ENCODE measurements at regions not wholly inside any gene's neighbourhood (a gene's known extent, or its start where the extent isn't known, plus 50 kb on each side); places are given as distances from the start of the nearest gene placed in this dataset.
A peak's percentile ranks its signal among the peaks of the same experiment; 100 is the strongest.
"Not testable (repeated sequence)": the region's sequence is repeated elsewhere in the genome, so short reads cannot be mapped to it uniquely, and the experiment has no call there.

GRCh38 chr4:42281324-42282020 is 115.8 kb upstream of the SHISA3 start:
- ATAC-seq, result no peak
- intact Hi-C loops (cut with micrococcal nuclease), result loop anchor here (5.0 kb wide), 1 partner anchor 236 kb away; no protein-coding TSS in a partner anchor

GRCh38 chr4:42282081-42282901 is 115.0 kb upstream of the SHISA3 start:
- intact Hi-C loops (cut with micrococcal nuclease), result loop anchor here (5.0 kb wide), 1 partner anchor 235 kb away; no protein-coding TSS in a partner anchor
- DNase-seq (peak; percentile 42), ATAC-seq (peak; percentile 96)

More at GRCh38 chr4:42281324-42282020, 115.8 kb upstream of the SHISA3 start:
- no peak for DNase-seq

- intact Hi-C loops (cut with micrococcal nuclease), result loop anchor here (5.0 kb wide), 1 partner anchor 233 kb away; no protein-coding TSS in a partner anchor
- ATAC-seq, result no peak
- DNase-seq, result no peak
These were observed 113.3 kb upstream of the SHISA3 start for GRCh38 chr4:42284030-42284429.

GRCh38 chr4:42288876-42289275 is 108.4 kb upstream of the SHISA3 start:
- intact Hi-C loops (cut with micrococcal nuclease); ATAC-seq; DNase-seq: not testable (repeated sequence)

DNA sequence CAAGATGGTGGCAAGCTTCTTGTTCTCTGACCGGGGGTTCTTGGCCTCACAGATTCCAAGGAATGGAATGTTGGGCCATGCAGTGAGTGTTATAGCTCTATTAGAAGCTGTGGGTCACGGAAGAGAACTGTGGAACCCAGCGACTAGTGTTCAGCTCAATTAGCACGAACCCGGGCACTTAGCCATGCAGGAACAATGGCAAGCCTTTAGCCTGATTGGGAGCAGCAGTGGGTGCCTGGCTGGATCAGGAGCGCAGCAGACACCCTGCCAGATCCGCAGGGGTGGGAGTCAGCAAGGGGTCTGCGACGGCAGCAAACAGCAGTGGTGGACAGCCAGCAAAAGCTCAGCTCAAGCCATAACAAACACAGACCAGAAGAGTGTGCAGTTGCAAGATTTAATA is 105.1 kb upstream of the SHISA3 start:
- intact Hi-C loops (cut with micrococcal nuclease); ATAC-seq; DNase-seq: not testable (repeated sequence)

DNA sequence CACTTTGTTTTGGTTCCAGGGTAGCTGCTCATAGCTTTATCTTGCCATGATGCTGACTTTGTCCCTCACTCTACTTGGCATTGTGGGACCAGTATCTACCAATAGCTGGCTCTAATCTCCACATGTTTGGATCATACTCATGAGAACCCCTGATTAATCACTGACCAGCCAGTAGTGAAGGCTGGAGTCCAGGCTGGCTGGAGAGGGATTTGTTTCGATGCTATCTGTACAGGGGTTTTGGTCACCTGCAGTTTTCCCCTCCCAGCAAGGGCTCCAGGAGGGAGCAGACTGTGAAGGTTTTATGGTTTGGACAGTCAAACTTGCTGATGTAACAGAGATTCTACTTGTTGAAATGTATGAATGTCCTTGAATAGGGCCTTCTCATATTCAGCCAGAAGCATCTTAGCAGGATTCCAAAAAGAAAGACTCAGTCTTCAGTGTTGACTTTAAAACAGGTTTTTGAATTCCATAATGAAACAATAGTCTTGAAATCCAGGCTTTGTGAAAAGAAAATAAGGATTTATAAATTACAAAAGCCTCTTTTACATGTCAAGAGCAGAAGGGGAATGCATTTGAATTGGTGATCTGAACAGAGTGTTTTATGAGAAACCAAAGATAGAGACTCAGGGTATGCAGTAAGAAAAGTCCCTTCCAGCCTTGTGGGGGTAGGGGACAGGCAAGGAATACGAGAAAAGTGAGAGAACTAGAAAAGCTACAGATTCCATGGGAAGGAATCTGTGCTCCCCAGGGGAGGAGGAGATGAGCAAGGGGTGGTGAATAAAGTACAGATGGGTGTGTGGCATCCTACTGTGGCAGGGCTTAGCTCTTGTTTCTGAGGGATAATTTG is 103.1 kb upstream of the SHISA3 start:
- DNase-seq (no peak), ATAC-seq (no peak)
- intact Hi-C loops (cut with micrococcal nuclease), result no loop called here

GRCh38 chr4:42296196-42296595 is 101.1 kb upstream of the SHISA3 start:
- intact Hi-C loops (cut with micrococcal nuclease), result no loop called here
- no peak for ATAC-seq

DNA sequence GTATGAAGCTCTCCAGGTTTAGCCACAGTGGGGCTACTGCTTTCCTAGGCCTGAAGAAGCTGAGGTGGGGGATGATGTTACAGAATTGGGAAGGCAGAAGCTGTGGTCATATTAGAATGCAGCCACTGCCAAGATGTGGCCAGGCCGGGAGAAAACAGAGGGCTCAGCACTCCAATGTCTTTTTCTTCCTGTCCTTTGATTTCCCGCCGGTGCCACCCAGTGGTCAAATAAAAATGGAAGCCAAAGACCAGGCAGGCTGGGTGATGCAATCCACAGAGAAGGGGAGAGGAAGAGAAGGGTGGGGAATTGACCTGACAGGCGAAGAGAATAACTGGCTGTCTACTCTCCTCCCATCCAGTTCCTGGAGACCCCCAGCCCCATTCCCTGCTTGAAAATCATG is 94.9 kb upstream of the SHISA3 start:
- DNase-seq (no peak), ATAC-seq (no peak)
- intact Hi-C loops (cut with micrococcal nuclease), result no loop called here

More at GRCh38 chr4:42296196-42296595, 101.1 kb upstream of the SHISA3 start:
- no peak for DNase-seq

DNA sequence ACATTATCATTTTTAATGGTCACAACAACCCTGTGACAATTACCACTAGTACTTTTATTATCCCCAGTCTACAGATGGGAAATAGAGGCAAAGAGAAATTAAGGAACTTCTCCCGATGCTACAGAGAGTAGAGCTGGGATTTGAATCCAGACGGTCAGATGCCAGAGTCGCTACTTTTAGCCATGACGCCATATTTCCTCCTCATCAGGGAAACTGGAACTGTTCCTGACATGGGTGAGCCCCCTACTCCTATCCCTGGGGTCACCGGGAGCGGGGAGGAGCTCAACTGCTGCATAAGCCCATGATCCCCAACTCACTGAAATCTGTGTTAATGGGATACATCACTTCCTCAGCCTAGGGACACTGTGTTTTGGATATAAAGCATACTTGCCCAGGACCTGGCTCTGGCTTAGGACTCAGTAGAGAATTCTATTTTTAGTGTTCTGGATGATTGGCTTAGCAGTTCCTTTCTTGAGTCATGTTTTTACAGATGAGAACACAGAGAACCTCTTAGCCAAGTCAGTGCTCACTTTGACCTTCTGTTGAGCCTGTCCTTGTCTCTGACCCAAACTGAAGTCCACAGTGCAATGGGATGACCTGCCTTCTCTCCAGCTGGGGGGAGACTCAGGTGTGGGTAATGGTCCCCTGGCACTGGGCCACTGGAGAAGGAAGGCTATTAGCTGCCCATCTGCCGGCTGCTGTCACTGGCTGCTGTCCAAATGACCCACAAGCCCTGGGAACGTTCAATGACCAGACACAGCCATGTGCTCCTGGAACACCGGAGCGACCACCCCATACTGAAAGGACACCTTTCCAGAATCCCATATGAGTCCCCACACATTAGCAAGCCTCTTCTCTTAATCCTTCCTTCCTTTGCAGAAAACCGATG is 90.8 kb upstream of the SHISA3 start:
- intact Hi-C loops (cut with micrococcal nuclease), result no loop called here
- DNase-seq (peak; percentile 48), ATAC-seq (peak; percentile 95)

GRCh38 chr4:42308247-42308646 is 89.0 kb upstream of the SHISA3 start:
- ATAC-seq, result no peak
- intact Hi-C loops (cut with micrococcal nuclease), result no loop called here
- no peak for DNase-seq

- DNase-seq, result no peak
- intact Hi-C loops (cut with micrococcal nuclease), result no loop called here
- no peak for ATAC-seq
These were observed 87.7 kb upstream of the SHISA3 start for GRCh38 chr4:42309361-42310260.

DNA sequence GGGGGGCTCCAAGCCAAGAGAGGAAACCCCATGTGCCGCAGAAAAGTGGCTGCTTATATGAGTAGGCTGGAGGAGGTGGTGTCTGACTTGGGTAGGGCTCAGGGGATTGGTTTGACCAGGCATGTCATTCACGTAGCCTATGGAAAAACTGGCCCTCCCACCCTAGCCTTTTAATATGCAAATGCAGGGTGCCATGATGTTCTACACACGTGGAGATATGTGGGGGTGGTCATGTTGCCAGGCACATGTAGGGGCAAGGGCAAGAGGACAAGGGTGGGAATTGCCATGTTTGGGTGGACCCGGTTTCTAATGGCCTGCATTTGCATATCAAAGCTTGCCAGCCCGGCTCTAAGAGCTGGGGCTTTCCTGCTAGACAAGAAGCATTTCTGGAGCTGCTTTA is 86.9 kb upstream of the SHISA3 start:
- intact Hi-C loops (cut with micrococcal nuclease), result no loop called here
- no peak for DNase-seq
- no peak for ATAC-seq

GRCh38 chr4:42310806-42311205 is 86.5 kb upstream of the SHISA3 start:
- DNase-seq, result no peak
- ATAC-seq, result no peak
- intact Hi-C loops (cut with micrococcal nuclease), result no loop called here

DNA sequence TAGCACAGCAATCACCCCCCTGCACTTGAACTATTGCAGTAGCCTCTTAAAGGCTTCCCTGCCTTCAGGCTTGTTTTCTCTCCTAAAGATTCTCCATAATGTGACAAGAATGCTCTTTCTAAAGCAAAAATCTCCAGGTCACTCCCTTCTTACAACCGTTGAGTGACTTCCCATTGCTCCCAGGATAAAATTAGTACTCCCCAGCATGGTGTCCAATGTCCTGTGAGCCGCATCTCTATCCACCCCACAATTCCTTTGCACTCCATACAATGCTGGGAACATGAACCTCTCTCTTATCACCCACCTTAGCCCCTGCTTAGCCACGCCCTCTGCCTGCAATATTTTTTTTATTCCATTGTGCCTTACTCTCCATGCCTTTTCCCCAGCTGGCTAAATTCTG is 85.7 kb upstream of the SHISA3 start:
- ATAC-seq, result no peak
- intact Hi-C loops (cut with micrococcal nuclease), result no loop called here
- DNase-seq, result no peak

GRCh38 chr4:42313420-42313819 is 83.9 kb upstream of the SHISA3 start:
- intact Hi-C loops (cut with micrococcal nuclease); ATAC-seq; DNase-seq: not testable (repeated sequence)

- ATAC-seq (no peak), DNase-seq (no peak)
- intact Hi-C loops (cut with micrococcal nuclease), result no loop called here
These were observed 83.4 kb upstream of the SHISA3 start for GRCh38 chr4:42313872-42314271.

DNA sequence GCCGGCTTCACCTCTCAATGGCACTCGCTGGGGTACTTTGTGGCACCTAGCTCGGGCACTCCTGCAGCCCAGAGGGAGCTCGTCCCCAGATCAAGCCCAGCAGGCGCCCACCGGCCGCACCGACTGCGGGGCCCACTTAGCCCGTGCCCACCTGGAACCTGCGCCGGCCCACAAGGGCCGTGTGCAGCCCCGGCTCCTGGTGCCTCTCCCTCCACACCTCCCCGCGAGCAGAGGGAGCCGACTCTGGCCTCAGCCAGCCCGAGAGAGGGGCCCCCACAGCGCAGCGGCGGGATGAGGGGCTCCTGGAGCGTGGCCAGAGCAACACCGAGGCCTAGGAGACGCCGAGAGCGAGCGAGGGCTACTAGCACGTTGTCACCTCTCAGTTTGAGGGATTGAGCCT is 82.1 kb upstream of the SHISA3 start:
- intact Hi-C loops (cut with micrococcal nuclease), result no loop called here
- DNase-seq (no peak), ATAC-seq (no peak)
